Spleen (tissue), 11 donors: ENCODE measurements at regions not wholly inside any gene's neighbourhood (a gene's known extent, or its start where the extent isn't known, plus 50 kb on each side); places are given as distances from the start of the nearest gene placed in this dataset.

ENCODE experiments used
- DNase-seq: peaks from one replicate; pipeline ENCODE4 v3.0.0-alpha.2; 2020
- H3K27ac ChIP-seq, 8 donors: fragments of 200-600 bp; sonication (generic) in 7 of 8; 1 replicate in 4 of 8; 2 replicates in 4 of 8; pipeline versions ENCODE4 v1.5.0 to v1.8.0; 2016 to 2021; ENCODE audit warnings: inconsistent platforms in 4 of 8, mild to moderate bottlenecking in 4 of 8, moderate library complexity in 1 of 8
- H3K27me3 ChIP-seq, 7 donors: fragments of 200-600 bp; sonication (generic) in 6 of 7; replicated peaks in 1 of 7; 1 replicate in 4 of 7; 2 replicates in 3 of 7; pipeline versions ENCODE4 v1.5.0 to v1.8.0; 2016 to 2021; ENCODE audit warnings: inconsistent platforms in 3 of 7, mild to moderate bottlenecking in 1 of 7
- H3K36me3 ChIP-seq, 6 donors: fragments of 200-600 bp; sonication (generic) in 5 of 6; 1 replicate in 4 of 6; 2 replicates in 2 of 6; pipeline versions ENCODE4 v1.5.0 to v1.8.0; 2016 to 2021; ENCODE audit warnings: inconsistent platforms in 2 of 6
- H3K4me1 ChIP-seq, 6 donors: fragments of 200-600 bp; sonication (generic) in 5 of 6; 1 replicate in 3 of 6; 2 replicates in 3 of 6; pipeline versions ENCODE4 v1.5.0 to v1.8.0; 2016 to 2021; ENCODE audit warnings: inconsistent platforms in 3 of 6
- H3K4me3 ChIP-seq, 8 donors: fragments of 200-600 bp; sonication (generic) in 7 of 8; 1 replicate in 4 of 8; 2 replicates in 4 of 8; pipeline versions ENCODE4 v1.5.0 to v1.8.0; 2016 to 2021; ENCODE audit warnings: inconsistent platforms in 4 of 8, mild to moderate bottlenecking in 4 of 8, moderate library complexity in 2 of 8
- H3K9me3 ChIP-seq, 8 donors: fragments of 200-600 bp; sonication (generic) in 7 of 8; 1 replicate in 4 of 8; 2 replicates in 4 of 8; pipeline versions ENCODE4 v1.5.0 to v1.8.0; 2016 to 2021; ENCODE audit warnings: inconsistent platforms in 4 of 8
- CTCF ChIP-seq, 11 experiments: fragments of 200-600 bp in 7 of 11; fragments of 450-650 bp in 4 of 11; sonication (generic) in 4 of 11; IDR thresholded peaks in 8 of 11; conservative IDR thresholded peaks in 3 of 11; 1 replicate in 7 of 11; 2 replicates in 4 of 11; pipeline versions ENCODE4 v1.4.0 to v1.8.0; 2016 to 2021; ENCODE audit warnings: antibody characterized with exemption in 11 of 11, inconsistent platforms in 4 of 11, mild to moderate bottlenecking in 1 of 11
- POLR2A ChIP-seq, 3 donors: fragments of 450-650 bp; IDR thresholded peaks; one replicate each; pipeline ENCODE4 v1.5.1; 2017; ENCODE audit warnings: antibody characterized with exemption in 3 of 3, mild to moderate bottlenecking in 1 of 3
- POLR2AphosphoS5 ChIP-seq, 3 donors: sonication (generic); formaldehyde crosslinking; IDR thresholded peaks; one replicate each; pipeline ENCODE4 v1.5.1; 2017; ENCODE audit warnings: antibody characterized with exemption in 3 of 3
- WGBS, 5 donors: extraction: QIAGEN DNeasy Blood & Tissue Kit in 3 of 5; methylation state at CpG; one replicate each; pipeline versions ENCODE4 v1.1.5 to v1.1.7; 2013 to 2018; 5-methylcytosine and 5-hydroxymethylcytosine counted together
- intact Hi-C: fragments of 100-400 bp; cut with DNase I; formaldehyde crosslinking; loops from one replicate; pipeline ENCODE4 v1.15.0; 2023; ENCODE audit warnings: low total_unique reads
- donor health status: healthy with polysubstance abuse.
- donor health status: DM: no; HTN: no; CAD: no; lungs with moderate emphysema.
- donor health status: DM: no; HTN: no; CAD: no.
- donor health status: Bipolar disorder and iron deficiency.
- donor health status: healthy.
- donor health status: DM: no; HTN: no; CAD: no.
- donor health status: DM: yes; HTN: yes; CAD: no.

GRCh38 chr3:72572489-72573007 is 275.7 kb downstream of the SHQ1 start:
- 87 to 89% (median 89%) methylated on average over 19 of the region's 19 CpGs for WGBS, 5 donors
- Histone ChIP-seq H3K27ac (no peak overlapping the region), H3K27me3 (no peaks in the 10 kb centered on the region), H3K36me3 (no peaks in the 10 kb centered on the region), H3K4me1 (no peaks in the 10 kb centered on the region), H3K4me3 (no peak overlapping the region), H3K9me3 (no peaks in the 10 kb centered on the region)
- DNase-seq: no peak
- no peak for TF ChIP-seq POLR2A (IDR thresholded peaks at IDR 0.05)
- TF ChIP-seq POLR2AphosphoS5 (IDR thresholded peaks at IDR 0.05): no peak
- TF ChIP-seq CTCF (IDR thresholded peaks at IDR 0.05 in 8 of 11, conservative IDR thresholded peaks at IDR 0.05 in 3 of 11): no peak
- intact Hi-C loops: no loop called here

- Histone ChIP-seq H3K27ac (no peak overlapping the region), H3K36me3 (no peaks in the 10 kb centered on the region), H3K4me1 (no peaks in the 10 kb centered on the region), H3K4me3 (no peak overlapping the region), H3K9me3 (no peaks in the 10 kb centered on the region), H3K27me3 (no peaks in the 10 kb centered on the region)
- 74 to 90% (median 85%) methylated on average over 12 to 13 of the region's 13 CpGs for WGBS, 5 donors
- intact Hi-C loops: no loop called here
- TF ChIP-seq POLR2AphosphoS5 (IDR thresholded peaks at IDR 0.05): no peak
- no peak for TF ChIP-seq CTCF (IDR thresholded peaks at IDR 0.05 in 8 of 11, conservative IDR thresholded peaks at IDR 0.05 in 3 of 11)
- TF ChIP-seq POLR2A (IDR thresholded peaks at IDR 0.05): no peak
- no peak for DNase-seq
Measured at GRCh38 chr3:72571638-72572114, 276.6 kb downstream of the SHQ1 start.

- intact Hi-C loops: no loop called here
- TF ChIP-seq CTCF (IDR thresholded peaks at IDR 0.05 in 8 of 11, conservative IDR thresholded peaks at IDR 0.05 in 3 of 11): no peak
- no peak for TF ChIP-seq POLR2A (IDR thresholded peaks at IDR 0.05)
- TF ChIP-seq POLR2AphosphoS5 (IDR thresholded peaks at IDR 0.05): no peak
- no peaks in the 10 kb centered on the region for H3K9me3 ChIP-seq
- no peak overlapping the region for H3K27ac ChIP-seq
- H3K36me3 ChIP-seq: no peaks in the 10 kb centered on the region
- 89 to 98% (median 91%) methylated on average over 3 of the region's 3 CpGs for WGBS, 5 donors
- H3K4me3 ChIP-seq: no peak overlapping the region
- no peaks in the 10 kb centered on the region for H3K4me1 ChIP-seq
- no peaks in the 10 kb centered on the region for H3K27me3 ChIP-seq
- no peak for DNase-seq
Measured at GRCh38 chr3:72571052-72571451, 277.2 kb downstream of the SHQ1 start.

GRCh38 chr3:72569754-72570440 is 278.3 kb downstream of the SHQ1 start:
- TF ChIP-seq POLR2AphosphoS5 (IDR thresholded peaks at IDR 0.05): no peak
- no peak for TF ChIP-seq POLR2A (IDR thresholded peaks at IDR 0.05)
- no peak for TF ChIP-seq CTCF (IDR thresholded peaks at IDR 0.05 in 8 of 11, conservative IDR thresholded peaks at IDR 0.05 in 3 of 11)
- WGBS, 5 donors: 94 to 97% (median 95%) methylated on average over 10 of the region's 10 CpGs
- no peak overlapping the region for H3K27ac ChIP-seq
- intact Hi-C loops: no loop called here
- no peaks in the 10 kb centered on the region for H3K4me1 ChIP-seq
- no peaks in the 10 kb centered on the region for H3K27me3 ChIP-seq
- no peak for DNase-seq
- H3K36me3 ChIP-seq: no peaks in the 10 kb centered on the region
- H3K4me3 ChIP-seq: no peak overlapping the region
- no peaks in the 10 kb centered on the region for H3K9me3 ChIP-seq
